Endothelial cell of umbilical vein (primary cell): ENCODE measurements at regions not wholly inside any gene's neighbourhood (a gene's known extent, or its start where the extent isn't known, plus 50 kb on each side); places are given as distances from the start of the nearest gene placed in this dataset.
A peak's percentile ranks its signal among the peaks of the same experiment; 100 is the strongest.

Source experiments
- BruUV-seq: library from RNA; stranded (reverse); fragments of 400-500 nt; replicated peaks from 2 replicates; lab custom pipeline; 2021; lab: Mats Ljungman, UMichigan
- CTCF ChIA-PET: fragments of 300-600, 350-600 bp; sonication (Branson Sonifier 250); formaldehyde crosslinking; loops from one replicate; lab custom pipeline; 2021; ENCODE audit warnings: antibody characterized with exemption, inconsistent platforms; lab: Charles Lee
- POLR2A ChIA-PET: fragments of 300-600, 350-600 bp; sonication (Branson Sonifier 250); formaldehyde crosslinking; loops from one replicate; lab custom pipeline; 2021; ENCODE audit warnings: antibody characterized with exemption, inconsistent platforms; lab: Charles Lee
- DNase-seq: peaks from one replicate; pipeline ENCODE4 v3.0.0-alpha.2; 2011; ENCODE audit warnings: low read depth, low spot score
- FAIRE-seq: peaks from 2 replicates; lab custom pipeline; 2011; peaks lifted over from hg19 to GRCh38; lab: Jason Lieb, UNC
- H2AFZ ChIP-seq: 2 replicates; pipeline ENCODE4 v1.6.0; 2012; ENCODE audit warnings: low read depth, low read length, control low read depth, inconsistent platforms
- H3K27ac ChIP-seq: 2 replicates; pipeline ENCODE4 v1.5.1; 2011; ENCODE audit warnings: low read depth, mild to moderate bottlenecking, control low read depth, low read length, moderate library complexity; ENCODE audit not compliant: insufficient read depth
- H3K27me3 ChIP-seq, 2 experiments: 2 replicates each; pipeline versions ENCODE4 v1.6.0 to v1.6.1; 2011; ENCODE audit warnings: low read length in 2 of 2, mixed read lengths in 1 of 2; ENCODE audit not compliant: control insufficient read depth in 2 of 2, insufficient read depth in 2 of 2
- H3K36me3 ChIP-seq, 2 experiments: 2 replicates in 1 of 2; 3 replicates in 1 of 2; pipeline ENCODE4 v1.5.1; 2011; ENCODE audit warnings: low read length in 2 of 2, mild to moderate bottlenecking in 1 of 2, moderate library complexity in 1 of 2; ENCODE audit not compliant: control insufficient read depth in 2 of 2, insufficient read depth in 2 of 2; ENCODE audit errors: extremely low read depth in 1 of 2
- H3K4me1 ChIP-seq: 3 replicates; pipeline ENCODE4 v1.5.1; 2011; ENCODE audit warnings: mild to moderate bottlenecking, low read length; ENCODE audit not compliant: control insufficient read depth, insufficient read depth; ENCODE audit errors: extremely low read depth
- H3K4me2 ChIP-seq: 2 replicates; pipeline ENCODE4 v1.6.1; 2011; ENCODE audit warnings: low read length, control low read depth, mixed read lengths; ENCODE audit not compliant: insufficient read depth
- H3K4me3 ChIP-seq, 3 experiments: fragments of 200-600 bp in 1 of 3; sonication (generic), shearing (Covaris generic) in 1 of 3; replicated peaks in 1 of 3; 2 replicates each; pipeline ENCODE4 v1.5.1; 2011 to 2016; ENCODE audit warnings: control low read depth in 3 of 3, low read length in 3 of 3, mild to moderate bottlenecking in 2 of 3, inconsistent platforms in 1 of 3, low read depth in 1 of 3, moderate library complexity in 1 of 3; ENCODE audit not compliant: insufficient read depth in 1 of 3
- H3K79me2 ChIP-seq: 2 replicates; pipeline ENCODE4 v1.6.0; 2012; ENCODE audit warnings: low read length, inconsistent platforms; ENCODE audit not compliant: control insufficient read depth, insufficient read depth
- H3K9ac ChIP-seq: replicated peaks from 2 replicates; pipeline ENCODE3; 2011; ENCODE audit warnings: low read length, control low read depth; ENCODE audit not compliant: insufficient read depth; ENCODE audit errors: extremely low read depth
- H3K9me1 ChIP-seq: replicated peaks from 3 replicates; pipeline ENCODE4 v1.6.0; 2011; ENCODE audit warnings: mild to moderate bottlenecking, low read length; ENCODE audit not compliant: control insufficient read depth, insufficient read depth; ENCODE audit errors: extremely low read depth
- H3K9me3 ChIP-seq: replicated peaks from 2 replicates; pipeline ENCODE4 v1.5.1; 2012; ENCODE audit warnings: low read length, inconsistent platforms; ENCODE audit not compliant: control insufficient read depth, insufficient read depth
- H4K20me1 ChIP-seq: replicated peaks from 2 replicates; pipeline ENCODE3; 2011; ENCODE audit warnings: mild to moderate bottlenecking, low read length; ENCODE audit not compliant: control insufficient read depth, insufficient read depth; ENCODE audit errors: extremely low read depth
- EZH2 ChIP-seq: IDR thresholded peaks from 2 replicates; pipeline ENCODE4 v1.6.1; 2012; ENCODE audit warnings: borderline replicate concordance, low read depth, mild to moderate bottlenecking, moderate library complexity, low read length, inconsistent platforms; ENCODE audit not compliant: severe bottlenecking
- FOS ChIP-seq: IDR thresholded peaks from 2 replicates; pipeline ENCODE4 v1.6.1; 2011; ENCODE audit warnings: mild to moderate bottlenecking, low read length, moderate library complexity, borderline replicate concordance; ENCODE audit not compliant: insufficient read depth
- GATA2 ChIP-seq: IDR thresholded peaks from 2 replicates; pipeline ENCODE4 v1.7.0; 2011; ENCODE audit warnings: low read depth, mild to moderate bottlenecking, moderate library complexity, mixed read lengths, low read length; ENCODE audit not compliant: insufficient read length, insufficient read depth
- JUN ChIP-seq: IDR thresholded peaks from 2 replicates; pipeline ENCODE4 v1.6.1; 2011; ENCODE audit warnings: borderline replicate concordance, low read depth; ENCODE audit not compliant: insufficient read length, insufficient read depth
- MYC ChIP-seq: IDR thresholded peaks from one replicate; pipeline ENCODE4 v1.6.1; 2011; ENCODE audit warnings: mild to moderate bottlenecking, low read depth, low read length
- POLR2A ChIP-seq: IDR thresholded peaks from 2 replicates; pipeline ENCODE4 v1.6.1; 2012; ENCODE audit warnings: low read depth, mild to moderate bottlenecking, control low read depth, low read length
- POLR2AphosphoS5 ChIP-seq: IDR thresholded peaks from 2 replicates; pipeline ENCODE4 v1.6.1; 2012; ENCODE audit warnings: low read depth, mild to moderate bottlenecking, control low read depth, low read length, moderate library complexity; ENCODE audit not compliant: insufficient read depth
- dilution Hi-C: fragments of 300-500 bp; cut with MboI; formaldehyde crosslinking; loops from one replicate; pipeline ENCODE4 v1.15.0; 2019; ENCODE audit warnings: low sequenced_read_pairs; ENCODE audit not compliant: extremely low pct_ligation_motif_present
- intact Hi-C: fragments of 100-400 bp; cut with micrococcal nuclease; formaldehyde crosslinking; loops from one replicate; pipeline ENCODE4 v1.10.0; 2022
- TF ChIP-seq, protein P1 (sequence below): IDR thresholded peaks from 2 replicates; pipeline ENCODE4 v1.6.1; 2011; ENCODE audit not compliant: insufficient read depth, insufficient read length
- TF ChIP-seq, protein P2 (sequence below), 2 donors: IDR thresholded peaks; 1 replicate in 1 of 2; 2 replicates in 1 of 2; pipeline ENCODE4 v1.5.1; 2011; ENCODE audit warnings: low read length in 2 of 2, mild to moderate bottlenecking in 2 of 2, moderate library complexity in 2 of 2, control low read depth in 1 of 2, inconsistent platforms in 1 of 2, low read depth in 1 of 2; ENCODE audit not compliant: insufficient read depth in 1 of 2; ENCODE audit errors: extremely low read depth in 1 of 2

- FAIRE-seq = peak; percentile 77
- dilution Hi-C loops (no loop called here), intact Hi-C loops (loop anchor here (1.0 to 5.0 kb wide), 3 partner anchors 34 to 178 kb away; no protein-coding TSS in a partner anchor)
- peak; percentile 97 for DNase-seq
- Histone ChIP-seq H3K4me2 (peak overlapping the region; percentile 26), H3K4me3 (no peak overlapping the region), H3K27ac (no peak overlapping the region), H4K20me1 (no peaks in the 10 kb centered on the region), H3K9me1 (no peaks in the 10 kb centered on the region), H3K9me3 (no peaks in the 10 kb centered on the region), H3K27me3 (peaks cover 5 to 7% of the 10 kb centered on the region in 2 experiments), H3K36me3 (no peaks in the 10 kb centered on the region), H2AFZ (no peak overlapping the region), H3K79me2 (no peaks in the 10 kb centered on the region), H3K9ac (no peak overlapping the region), H3K4me1 (peaks cover 22% of the 10 kb centered on the region)
- no peak for TF ChIP-seq MYC
- peak; percentile 37 for TF ChIP-seq POLR2AphosphoS5
- TF ChIP-seq GATA2 = peak; percentile 36
- TF ChIP-seq, protein P1, sequence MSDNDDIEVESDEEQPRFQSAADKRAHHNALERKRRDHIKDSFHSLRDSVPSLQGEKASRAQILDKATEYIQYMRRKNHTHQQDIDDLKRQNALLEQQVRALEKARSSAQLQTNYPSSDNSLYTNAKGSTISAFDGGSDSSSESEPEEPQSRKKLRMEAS = peak; percentile 66
- CTCF ChIA-PET = interaction anchor here (0.7 to 1.5 kb wide), 7 partner anchors 34 to 333 kb away, joined by 3 to 6 read pairs (median 4); no protein-coding TSS in a partner anchor
- no TSS peak for BruUV-seq
- POLR2A ChIA-PET = interaction anchor here (0.6 kb wide), 1 partner anchor 1939 kb away, joined by 5 read pairs; the partner anchor contains the start of gene GLUL
Observed at GRCh38 chr1:184329962-184330868, 56.6 kb upstream of the C1orf21 start.

DNA sequence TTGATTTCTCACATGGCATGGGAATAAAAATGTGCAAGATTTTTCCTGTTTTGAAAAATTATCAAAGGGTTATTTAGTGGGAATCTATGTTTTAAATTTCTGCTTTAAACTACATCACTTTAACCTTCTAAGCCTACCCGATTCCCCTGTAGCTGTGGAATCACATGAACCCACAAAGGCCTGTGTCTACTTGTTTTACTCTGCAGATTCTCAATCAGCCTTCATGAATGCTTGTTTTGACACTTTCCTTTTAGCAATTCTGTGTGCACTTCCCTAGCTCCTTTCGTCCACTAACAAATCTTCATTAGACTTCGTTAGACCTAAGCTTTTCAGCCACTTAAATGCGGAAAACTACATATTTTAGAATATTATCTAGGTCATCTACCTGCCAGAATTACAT lies 56.0 kb upstream of the C1orf21 start:
- H3K9me3 ChIP-seq = no peaks in the 10 kb centered on the region
- H3K4me3 ChIP-seq = no peak overlapping the region
- ChIA-PET CTCF (interaction anchor here (1.3 to 1.5 kb wide), 2 partner anchors 67 to 89 kb away, joined by 4 to 5 read pairs; no protein-coding TSS in a partner anchor), POLR2A (no interaction called here)
- no peak for DNase-seq
- TF ChIP-seq FOS = no peak
- TF ChIP-seq JUN = no peak
- TF ChIP-seq GATA2 = no peak
- TF ChIP-seq, protein P1 = no peak
- TF ChIP-seq POLR2AphosphoS5 = no peak
- no peak for TF ChIP-seq EZH2
- TF ChIP-seq, protein P2, sequence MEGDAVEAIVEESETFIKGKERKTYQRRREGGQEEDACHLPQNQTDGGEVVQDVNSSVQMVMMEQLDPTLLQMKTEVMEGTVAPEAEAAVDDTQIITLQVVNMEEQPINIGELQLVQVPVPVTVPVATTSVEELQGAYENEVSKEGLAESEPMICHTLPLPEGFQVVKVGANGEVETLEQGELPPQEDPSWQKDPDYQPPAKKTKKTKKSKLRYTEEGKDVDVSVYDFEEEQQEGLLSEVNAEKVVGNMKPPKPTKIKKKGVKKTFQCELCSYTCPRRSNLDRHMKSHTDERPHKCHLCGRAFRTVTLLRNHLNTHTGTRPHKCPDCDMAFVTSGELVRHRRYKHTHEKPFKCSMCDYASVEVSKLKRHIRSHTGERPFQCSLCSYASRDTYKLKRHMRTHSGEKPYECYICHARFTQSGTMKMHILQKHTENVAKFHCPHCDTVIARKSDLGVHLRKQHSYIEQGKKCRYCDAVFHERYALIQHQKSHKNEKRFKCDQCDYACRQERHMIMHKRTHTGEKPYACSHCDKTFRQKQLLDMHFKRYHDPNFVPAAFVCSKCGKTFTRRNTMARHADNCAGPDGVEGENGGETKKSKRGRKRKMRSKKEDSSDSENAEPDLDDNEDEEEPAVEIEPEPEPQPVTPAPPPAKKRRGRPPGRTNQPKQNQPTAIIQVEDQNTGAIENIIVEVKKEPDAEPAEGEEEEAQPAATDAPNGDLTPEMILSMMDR (IDR thresholded peaks at IDR 0.05; ENCODE audit: extremely low read depth in 1 of 2, insufficient read depth in 1 of 2, low read depth in 1 of 2, low read length in 2 of 2) = no peak
- no peak for TF ChIP-seq POLR2A
- no peak for TF ChIP-seq MYC
- H3K27me3 ChIP-seq = peaks cover 5 to 9% of the 10 kb centered on the region in 2 experiments
- no peaks in the 10 kb centered on the region for H4K20me1 ChIP-seq
- intact Hi-C loops (loop anchor here (1.0 to 5.0 kb wide), 2 partner anchors 55 to 179 kb away; no protein-coding TSS in a partner anchor), dilution Hi-C loops (no loop called here)
- FAIRE-seq = no peak
- H3K79me2 ChIP-seq = no peaks in the 10 kb centered on the region
- no peak overlapping the region for H2AFZ ChIP-seq
- H3K9me1 ChIP-seq = no peaks in the 10 kb centered on the region
- H3K9ac ChIP-seq = no peak overlapping the region
- H3K27ac ChIP-seq = no peak overlapping the region
- no peaks in the 10 kb centered on the region for H3K36me3 ChIP-seq
- no TSS peak for BruUV-seq
- peaks cover 22% of the 10 kb centered on the region for H3K4me1 ChIP-seq
- H3K4me2 ChIP-seq = no peak overlapping the region
